ENCODE measurements at regions not wholly inside any gene's neighbourhood (a gene's known extent, or its start where the extent isn't known, plus 50 kb on each side); places are given as distances from the start of the nearest gene placed in this dataset.
"Not testable (repeated sequence)": the region's sequence is repeated elsewhere in the genome, so short reads cannot be mapped to it uniquely, and the experiment has no call there.

- Histone ChIP-seq H3K27ac (ENCODE audit: insufficient read depth, low read depth, low read length) (no peak overlapping the region), H3K9me3 (replicated peaks; ENCODE audit: control insufficient read depth, insufficient read depth, low read length) (no peaks in the 10 kb centered on the region), H3K4me3 (replicated peaks in 1 of 3; ENCODE audit: insufficient read depth in 1 of 3, low read depth in 1 of 3, low read length in 3 of 3) (no peak overlapping the region), H3K9ac (replicated peaks; ENCODE audit: extremely low read depth, insufficient read depth, low read length) (no peak overlapping the region), H3K79me2 (ENCODE audit: control insufficient read depth, insufficient read depth, low read length) (no peaks in the 10 kb centered on the region), H3K4me2 (ENCODE audit: insufficient read depth, low read length) (no peak overlapping the region), H4K20me1 (replicated peaks; ENCODE audit: control insufficient read depth, extremely low read depth, insufficient read depth, low read length) (no peaks in the 10 kb centered on the region), H3K27me3 (ENCODE audit: control insufficient read depth in 2 of 2, insufficient read depth in 2 of 2, low read length in 2 of 2) (no peaks in the 10 kb centered on the region), H2AFZ (ENCODE audit: low read depth, low read length) (no peak overlapping the region), H3K4me1 (ENCODE audit: control insufficient read depth, extremely low read depth, insufficient read depth, low read length) (no peaks in the 10 kb centered on the region), H3K36me3 (ENCODE audit: control insufficient read depth in 2 of 2, extremely low read depth in 1 of 2, insufficient read depth in 2 of 2, low read length in 2 of 2) (no peaks in the 10 kb centered on the region), H3K9me1 (replicated peaks; ENCODE audit: control insufficient read depth, extremely low read depth, insufficient read depth, low read length) (no peaks in the 10 kb centered on the region)
- FAIRE-seq (no peak), DNase-seq (ENCODE audit: low read depth, low spot score) (no peak)
- BruUV-seq (replicated peaks) = no TSS peak
- intact Hi-C loops (cut with micrococcal nuclease) = no loop called here
- CTCF ChIA-PET = no interaction called here
- dilution Hi-C loops (cut with MboI; ENCODE audit: extremely low pct_ligation_motif_present, low sequenced_read_pairs) = no loop called here
- TF ChIP-seq MYC (IDR thresholded peaks at IDR 0.05; ENCODE audit: low read depth, low read length) (no peak), JUN (IDR thresholded peaks at IDR 0.05; ENCODE audit: borderline replicate concordance, insufficient read depth, insufficient read length, low read depth) (no peak), FOS (IDR thresholded peaks at IDR 0.05; ENCODE audit: borderline replicate concordance, insufficient read depth, low read length) (no peak), POLR2AphosphoS5 (IDR thresholded peaks at IDR 0.05; ENCODE audit: insufficient read depth, low read depth, low read length) (no peak), EZH2 (IDR thresholded peaks at IDR 0.05; ENCODE audit: borderline replicate concordance, low read depth, low read length, severe bottlenecking) (no peak), MAX (IDR thresholded peaks at IDR 0.05; ENCODE audit: insufficient read depth, insufficient read length) (no peak), POLR2A (IDR thresholded peaks at IDR 0.05; ENCODE audit: low read depth, low read length) (no peak), CTCF (IDR thresholded peaks at IDR 0.05; ENCODE audit: extremely low read depth in 1 of 2, insufficient read depth in 1 of 2, low read depth in 1 of 2, low read length in 2 of 2) (no peak), GATA2 (IDR thresholded peaks at IDR 0.05; ENCODE audit: insufficient read depth, insufficient read length, low read depth, low read length) (no peak)
- POLR2A ChIA-PET = no interaction called here
Observed at GRCh38 chr19:27858981-27859581, 1353.9 kb downstream of the UQCRFS1 start.

- intact Hi-C loops (cut with micrococcal nuclease); dilution Hi-C loops (cut with MboI; ENCODE audit: extremely low pct_ligation_motif_present, low sequenced_read_pairs); FAIRE-seq; CTCF ChIA-PET; H2AFZ ChIP-seq (ENCODE audit: low read depth, low read length); H3K27ac ChIP-seq (ENCODE audit: insufficient read depth, low read depth, low read length); H3K4me1 ChIP-seq (ENCODE audit: control insufficient read depth, extremely low read depth, insufficient read depth, low read length); H3K9me1 ChIP-seq (replicated peaks; ENCODE audit: control insufficient read depth, extremely low read depth, insufficient read depth, low read length); H3K27me3 ChIP-seq (ENCODE audit: control insufficient read depth in 2 of 2, insufficient read depth in 2 of 2, low read length in 2 of 2); H3K9me3 ChIP-seq (replicated peaks; ENCODE audit: control insufficient read depth, insufficient read depth, low read length); DNase-seq (ENCODE audit: low read depth, low spot score); H3K9ac ChIP-seq (replicated peaks; ENCODE audit: extremely low read depth, insufficient read depth, low read length); H3K79me2 ChIP-seq (ENCODE audit: control insufficient read depth, insufficient read depth, low read length); POLR2A ChIA-PET; H4K20me1 ChIP-seq (replicated peaks; ENCODE audit: control insufficient read depth, extremely low read depth, insufficient read depth, low read length); H3K4me3 ChIP-seq (replicated peaks in 1 of 3; ENCODE audit: insufficient read depth in 1 of 3, low read depth in 1 of 3, low read length in 3 of 3); H3K36me3 ChIP-seq (ENCODE audit: control insufficient read depth in 2 of 2, extremely low read depth in 1 of 2, insufficient read depth in 2 of 2, low read length in 2 of 2); BruUV-seq (replicated peaks); H3K4me2 ChIP-seq (ENCODE audit: insufficient read depth, low read length): not testable (repeated sequence)
Observed at GRCh38 chr19:27852931-27853330, 1360.0 kb downstream of the UQCRFS1 start.

Measured in endothelial cell of umbilical vein (primary cell).